ENCODE measurements at regions not wholly inside any gene's neighbourhood (a gene's known extent, or its start where the extent isn't known, plus 50 kb on each side); places are given as distances from the start of the nearest gene placed in this dataset.

- peak; percentile 57 to 77 for DNase-seq (ENCODE audit: low spot score in 2 of 2)
- no peaks in the 10 kb centered on the region for H3K36me3 ChIP-seq
- H3K4me1 ChIP-seq = peaks cover 0 to 20% (median 6%) of the 10 kb centered on the region in 4 donors
- H3K4me3 ChIP-seq = no peak overlapping the region
- TF ChIP-seq POLR2A (IDR thresholded peaks at IDR 0.05) = no peak
- TF ChIP-seq EP300 (IDR thresholded peaks at IDR 0.05) = no peak
- TF ChIP-seq, protein P1, sequence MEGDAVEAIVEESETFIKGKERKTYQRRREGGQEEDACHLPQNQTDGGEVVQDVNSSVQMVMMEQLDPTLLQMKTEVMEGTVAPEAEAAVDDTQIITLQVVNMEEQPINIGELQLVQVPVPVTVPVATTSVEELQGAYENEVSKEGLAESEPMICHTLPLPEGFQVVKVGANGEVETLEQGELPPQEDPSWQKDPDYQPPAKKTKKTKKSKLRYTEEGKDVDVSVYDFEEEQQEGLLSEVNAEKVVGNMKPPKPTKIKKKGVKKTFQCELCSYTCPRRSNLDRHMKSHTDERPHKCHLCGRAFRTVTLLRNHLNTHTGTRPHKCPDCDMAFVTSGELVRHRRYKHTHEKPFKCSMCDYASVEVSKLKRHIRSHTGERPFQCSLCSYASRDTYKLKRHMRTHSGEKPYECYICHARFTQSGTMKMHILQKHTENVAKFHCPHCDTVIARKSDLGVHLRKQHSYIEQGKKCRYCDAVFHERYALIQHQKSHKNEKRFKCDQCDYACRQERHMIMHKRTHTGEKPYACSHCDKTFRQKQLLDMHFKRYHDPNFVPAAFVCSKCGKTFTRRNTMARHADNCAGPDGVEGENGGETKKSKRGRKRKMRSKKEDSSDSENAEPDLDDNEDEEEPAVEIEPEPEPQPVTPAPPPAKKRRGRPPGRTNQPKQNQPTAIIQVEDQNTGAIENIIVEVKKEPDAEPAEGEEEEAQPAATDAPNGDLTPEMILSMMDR (IDR thresholded peaks at IDR 0.05) = no peak
- H3K27ac ChIP-seq = no peak overlapping the region
- no peaks in the 10 kb centered on the region for H3K9me3 ChIP-seq
- 27 to 34% methylated on average over 3 of the region's 3 CpGs for WGBS, 2 donors
- H3K27me3 ChIP-seq = no peaks in the 10 kb centered on the region
These were observed 452.0 kb upstream of the ZNF608 start for GRCh38 chr5:125198270-125198974.

DNA sequence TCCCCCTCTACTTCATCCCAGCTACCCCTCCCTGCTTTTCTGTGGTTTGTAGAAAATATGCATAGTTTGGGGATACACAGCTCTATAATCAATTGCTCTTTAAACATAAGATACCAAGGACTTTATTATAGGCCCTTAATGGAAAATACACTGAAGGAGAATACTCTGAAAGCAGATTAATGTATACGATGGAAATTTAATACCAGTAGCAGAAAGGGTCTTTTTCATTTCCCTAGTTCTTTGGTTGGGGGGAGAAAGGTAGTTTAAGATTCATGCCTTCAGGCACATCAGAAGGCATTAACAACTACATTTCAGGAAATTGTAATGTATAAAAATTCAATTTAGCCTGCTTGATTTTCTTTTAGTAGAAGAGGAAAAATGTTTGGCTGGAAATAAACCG, 452.9 kb upstream of the ZNF608 start:
- TF ChIP-seq EP300 (IDR thresholded peaks at IDR 0.05) (no peak), POLR2A (IDR thresholded peaks at IDR 0.05) (no peak)
- TF ChIP-seq, protein P1 (IDR thresholded peaks at IDR 0.05) = no peak
- WGBS, 2 donors = 84 to 85% methylated on average over 2 of the region's 2 CpGs
- H3K27me3 ChIP-seq = no peaks in the 10 kb centered on the region
- H3K9me3 ChIP-seq = no peaks in the 10 kb centered on the region
- H3K27ac ChIP-seq = no peak overlapping the region
- DNase-seq (ENCODE audit: low spot score in 2 of 2) = no peak
- H3K4me1 ChIP-seq = peaks cover 0 to 20% (median 6%) of the 10 kb centered on the region in 4 donors
- no peaks in the 10 kb centered on the region for H3K36me3 ChIP-seq
- no peak overlapping the region for H3K4me3 ChIP-seq

DNA sequence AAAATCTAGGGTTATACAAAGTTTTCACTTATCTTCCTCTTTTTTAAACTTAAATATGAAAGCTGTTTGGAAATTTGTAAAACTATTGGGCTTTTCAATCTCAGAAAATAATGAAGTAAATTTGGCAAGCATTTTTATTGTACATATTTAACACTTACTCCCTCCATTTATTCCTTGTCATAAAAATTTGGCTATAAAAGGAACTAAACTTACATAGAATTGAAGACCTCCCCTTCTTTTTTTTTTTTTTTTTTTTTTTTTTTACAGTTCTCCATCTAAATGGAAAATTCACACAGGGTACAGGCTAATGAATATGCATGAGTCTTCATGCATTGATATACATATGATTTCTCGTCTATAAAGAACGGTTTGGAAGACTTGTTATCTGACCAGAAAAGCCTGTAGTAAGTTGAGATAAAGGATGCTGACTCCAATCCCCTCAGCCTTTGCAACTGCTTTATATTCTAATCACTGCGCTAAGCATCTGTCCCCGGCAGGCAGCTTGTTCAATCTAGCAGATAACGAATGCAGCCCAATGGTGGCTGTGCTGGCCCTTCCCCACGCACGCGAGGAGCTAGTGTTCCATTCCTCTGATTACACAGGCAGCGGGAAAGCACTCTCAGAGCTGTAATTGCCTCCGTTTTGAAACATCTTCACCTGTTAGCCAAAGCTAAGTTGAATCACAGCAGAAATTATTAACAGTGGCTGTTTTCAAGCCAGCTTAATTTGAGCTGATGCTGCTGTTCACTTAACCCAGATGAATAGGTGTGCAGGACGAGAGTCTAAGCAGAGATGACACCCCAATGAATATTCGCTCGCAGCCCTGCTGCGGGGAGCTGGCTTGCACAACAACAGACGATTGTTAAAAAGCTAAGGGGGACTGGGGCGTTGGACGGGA, 453.8 kb upstream of the ZNF608 start:
- H3K4me1 ChIP-seq = peaks cover 0 to 20% (median 6%) of the 10 kb centered on the region in 4 donors
- no peaks in the 10 kb centered on the region for H3K27me3 ChIP-seq
- WGBS, 2 donors = 14 to 18% methylated on average over 17 of the region's 17 CpGs
- TF ChIP-seq POLR2A (IDR thresholded peaks at IDR 0.05) = no peak
- TF ChIP-seq EP300 (IDR thresholded peaks at IDR 0.05) = no peak
- TF ChIP-seq, protein P1 (IDR thresholded peaks at IDR 0.05) = no peak
- H3K9me3 ChIP-seq = no peaks in the 10 kb centered on the region
- H3K27ac ChIP-seq = peak overlapping the region in 1 of 4 donors; percentile 37
- no peaks in the 10 kb centered on the region for H3K36me3 ChIP-seq
- H3K4me3 ChIP-seq = peak overlapping the region; percentile 22 to 38 (median 32)
- no peak for DNase-seq (ENCODE audit: low spot score in 2 of 2)

GRCh38 chr5:125200866-125201373, 454.5 kb upstream of the ZNF608 start:
- peaks cover 0 to 20% (median 6%) of the 10 kb centered on the region in 4 donors for H3K4me1 ChIP-seq
- DNase-seq (ENCODE audit: low spot score in 2 of 2) = no peak
- TF ChIP-seq POLR2A (IDR thresholded peaks at IDR 0.05) (no peak), EP300 (IDR thresholded peaks at IDR 0.05) (no peak)
- TF ChIP-seq, protein P1 (IDR thresholded peaks at IDR 0.05) = no peak
- H3K27ac ChIP-seq = peak overlapping the region in 1 of 4 donors; percentile 37
- H3K9me3 ChIP-seq = no peaks in the 10 kb centered on the region
- WGBS, 2 donors = 52 to 56% methylated on average over 5 of the region's 5 CpGs
- H3K4me3 ChIP-seq = peak overlapping the region; percentile 22 to 38 (median 32)
- H3K27me3 ChIP-seq = no peaks in the 10 kb centered on the region
- H3K36me3 ChIP-seq = no peaks in the 10 kb centered on the region

All from tibial nerve (tissue), 4 donors.